Retina (tissue), 1 donor: ENCODE measurements at regions not wholly inside any gene's neighbourhood (a gene's known extent, or its start where the extent isn't known, plus 50 kb on each side); places are given as distances from the start of the nearest gene placed in this dataset.
"Not testable (repeated sequence)": the region's sequence is repeated elsewhere in the genome, so short reads cannot be mapped to it uniquely, and the experiment has no call there.

ENCODE experiments used
- DNase-seq: peaks from one replicate; pipeline ENCODE4 v3.0.0-alpha.2; 2016

- DNase-seq, result no peak
Measured at GRCh38 chr4:147104768-147105167, 159.1 kb upstream of the TTC29 start.

- DNase-seq, result no peak
Measured at GRCh38 chr4:147108409-147108808, 162.7 kb upstream of the TTC29 start.

GRCh38 chr4:147109800-147110199, 164.1 kb upstream of the TTC29 start:
- no peak for DNase-seq

- no peak for DNase-seq
Measured at GRCh38 chr4:147110473-147111367, 165.1 kb upstream of the TTC29 start.

GRCh38 chr4:147112196-147112595, 166.5 kb upstream of the TTC29 start:
- not testable (repeated sequence) for DNase-seq

- no peak for DNase-seq
Measured at GRCh38 chr4:147117431-147117830, 171.8 kb upstream of the TTC29 start.

GRCh38 chr4:147118528-147118927, 172.9 kb upstream of the TTC29 start:
- DNase-seq, result no peak

GRCh38 chr4:147122685-147123084, 177.0 kb upstream of the TTC29 start:
- no peak for DNase-seq

GRCh38 chr4:147123146-147123545, 177.5 kb upstream of the TTC29 start:
- DNase-seq, result no peak

- DNase-seq, result no peak
Measured at GRCh38 chr4:147128787-147129186, 183.1 kb upstream of the TTC29 start.

GRCh38 chr4:147129687-147130086, 184.0 kb upstream of the TTC29 start:
- DNase-seq, result no peak

GRCh38 chr4:147134536-147135210, 189.0 kb upstream of the TTC29 start:
- DNase-seq, result no peak

GRCh38 chr4:147136310-147136709, 190.6 kb upstream of the TTC29 start:
- no peak for DNase-seq

- no peak for DNase-seq
Measured at GRCh38 chr4:147136751-147137150, 191.1 kb upstream of the TTC29 start.

- no peak for DNase-seq
Measured at GRCh38 chr4:147137280-147137679, 191.6 kb upstream of the TTC29 start.

- no peak for DNase-seq
Measured at GRCh38 chr4:147138171-147138570, 192.5 kb upstream of the TTC29 start.

GRCh38 chr4:147139455-147140198, 194.0 kb upstream of the TTC29 start:
- no peak for DNase-seq

GRCh38 chr4:147151763-147152162, 206.1 kb upstream of the TTC29 start:
- DNase-seq, result no peak

- peak; percentile 88 for DNase-seq
Measured at GRCh38 chr4:147157860-147158701, 212.4 kb upstream of the TTC29 start.

- peak; percentile 56 for DNase-seq
Measured at GRCh38 chr4:147160908-147161513, 215.3 kb upstream of the TTC29 start.

- no peak for DNase-seq
Measured at GRCh38 chr4:147163311-147163710, 217.6 kb upstream of the TTC29 start.

GRCh38 chr4:147168200-147168599, 222.5 kb upstream of the TTC29 start:
- DNase-seq, result not testable (repeated sequence)
